ENCODE measurements at regions not wholly inside any gene's neighbourhood (a gene's known extent, or its start where the extent isn't known, plus 50 kb on each side); places are given as distances from the start of the nearest gene placed in this dataset.

DNA sequence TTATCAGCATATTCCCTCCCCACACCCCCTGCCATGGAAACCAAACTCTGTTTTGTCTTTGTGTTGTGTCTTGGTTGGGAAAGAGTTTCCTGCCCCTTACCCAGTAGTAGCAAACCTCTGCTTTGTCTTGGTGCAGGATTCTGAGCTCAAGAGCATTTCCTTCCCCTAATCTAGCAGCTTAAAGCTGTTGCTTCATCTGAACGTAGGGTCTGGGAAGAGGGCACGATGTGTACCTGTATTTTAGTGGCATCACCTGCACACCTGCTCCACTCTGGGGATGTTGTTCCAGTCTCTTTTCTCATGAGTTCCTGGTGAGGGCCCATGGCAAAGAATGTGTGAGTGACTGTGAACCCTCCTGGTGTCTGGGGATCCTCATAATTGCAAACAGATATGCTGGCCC, 164.7 kb downstream of the SCP2D1 start:
- Mint-ChIP-seq H3K4me3 (no peak overlapping the region), H3K27me3 (peaks cover 3% of the 10 kb centered on the region), H3K4me1 (no peaks in the 10 kb centered on the region), H3K9me3 (no peaks in the 10 kb centered on the region), H3K36me3 (no peaks in the 10 kb centered on the region), H3K27ac (no peak overlapping the region)
- DNase-seq (ENCODE audit: low spot score in 2 of 2) (no peak), ATAC-seq (ENCODE audit: low read depth) (no peak)

DNA sequence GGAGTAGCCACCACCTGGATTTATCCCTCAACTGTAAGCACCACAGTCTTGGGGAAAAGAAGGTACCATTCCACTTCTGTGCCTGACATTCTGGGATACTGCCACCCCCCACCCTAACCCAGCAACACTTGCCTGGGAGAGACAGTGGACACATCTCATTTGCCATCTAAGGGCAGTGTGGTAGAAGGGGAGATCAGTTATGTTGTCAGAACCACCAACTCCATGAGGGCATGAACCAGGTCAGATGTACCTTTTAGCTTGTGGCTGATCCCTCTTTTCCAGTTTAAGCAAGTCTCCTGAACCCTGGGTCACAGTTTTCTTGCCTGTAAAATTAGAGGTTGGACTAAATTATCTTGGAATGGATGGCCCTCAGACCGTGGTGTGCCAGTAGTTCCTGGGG, 165.5 kb downstream of the SCP2D1 start:
- H3K36me3 Mint-ChIP-seq, result no peaks in the 10 kb centered on the region
- H3K27me3 Mint-ChIP-seq, result peaks cover 3% of the 10 kb centered on the region
- DNase-seq (ENCODE audit: low spot score in 2 of 2) (no peak), ATAC-seq (ENCODE audit: low read depth) (no peak)
- no peaks in the 10 kb centered on the region for H3K4me1 Mint-ChIP-seq
- H3K27ac Mint-ChIP-seq, result no peak overlapping the region
- H3K4me3 Mint-ChIP-seq, result no peak overlapping the region
- no peaks in the 10 kb centered on the region for H3K9me3 Mint-ChIP-seq

DNA sequence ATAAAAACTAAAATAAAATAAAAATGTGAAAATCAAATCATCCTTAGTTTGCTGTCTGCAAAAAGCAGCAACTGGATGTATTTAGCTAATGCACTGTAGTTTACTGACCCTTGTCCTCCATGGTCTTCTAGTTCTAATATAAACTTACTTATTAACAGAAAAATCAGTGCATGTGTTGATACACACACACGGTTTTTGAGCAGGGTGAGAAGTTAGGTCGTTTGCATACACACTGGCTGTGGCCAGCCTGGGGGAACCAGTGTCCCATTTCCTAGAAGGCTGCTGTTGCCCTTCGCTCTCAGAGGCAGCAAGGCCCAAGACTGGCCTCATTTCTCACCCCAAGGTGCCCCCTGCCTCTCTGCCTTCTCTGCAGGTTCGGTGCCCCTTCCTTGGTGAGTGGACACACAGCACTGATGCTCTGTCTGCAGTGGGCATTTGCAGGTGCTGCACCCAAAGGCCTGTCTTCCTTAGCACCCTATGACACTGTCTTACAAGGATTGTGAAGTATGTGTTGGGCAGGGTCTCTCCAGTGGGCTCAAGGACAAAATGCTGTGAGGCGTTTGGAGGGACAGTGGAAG, 168.5 kb downstream of the SCP2D1 start:
- peaks cover 3% of the 10 kb centered on the region for H3K27me3 Mint-ChIP-seq

DNA sequence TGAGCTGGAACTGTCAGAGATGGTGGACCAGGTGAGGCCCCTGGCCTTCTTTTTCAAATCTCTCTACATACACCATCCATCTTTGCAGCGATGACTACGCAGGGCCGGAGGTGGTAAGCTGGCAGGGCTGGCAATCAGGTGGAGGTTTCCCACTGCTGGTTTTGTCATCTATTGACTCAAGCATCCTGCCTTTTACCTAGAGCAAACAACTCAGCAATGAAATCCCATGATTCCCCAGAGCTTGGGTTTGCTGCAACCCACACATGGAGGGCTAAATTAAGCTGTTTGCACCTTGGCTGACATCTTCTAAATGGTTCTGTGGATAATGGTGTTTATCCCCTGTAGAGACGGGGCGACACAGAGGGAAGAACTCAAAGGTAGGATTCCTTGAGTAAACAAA, 170.2 kb downstream of the SCP2D1 start:
- Mint-ChIP-seq H3K4me1 (no peaks in the 10 kb centered on the region), H3K27me3 (peaks cover 5% of the 10 kb centered on the region), H3K36me3 (no peaks in the 10 kb centered on the region), H3K9me3 (no peaks in the 10 kb centered on the region), H3K4me3 (no peak overlapping the region), H3K27ac (no peak overlapping the region)
- ATAC-seq (ENCODE audit: low read depth), result no peak
- no peak for DNase-seq (ENCODE audit: low spot score in 2 of 2)

More for the DNA sequence above, 168.5 kb downstream of the SCP2D1 start:
- Mint-ChIP-seq H3K27ac (no peak overlapping the region), H3K4me3 (no peak overlapping the region), H3K9me3 (no peaks in the 10 kb centered on the region), H3K36me3 (no peaks in the 10 kb centered on the region), H3K4me1 (no peaks in the 10 kb centered on the region)
- DNase-seq (ENCODE audit: low spot score in 2 of 2), result no peak
- no peak for ATAC-seq (ENCODE audit: low read depth)

DNA sequence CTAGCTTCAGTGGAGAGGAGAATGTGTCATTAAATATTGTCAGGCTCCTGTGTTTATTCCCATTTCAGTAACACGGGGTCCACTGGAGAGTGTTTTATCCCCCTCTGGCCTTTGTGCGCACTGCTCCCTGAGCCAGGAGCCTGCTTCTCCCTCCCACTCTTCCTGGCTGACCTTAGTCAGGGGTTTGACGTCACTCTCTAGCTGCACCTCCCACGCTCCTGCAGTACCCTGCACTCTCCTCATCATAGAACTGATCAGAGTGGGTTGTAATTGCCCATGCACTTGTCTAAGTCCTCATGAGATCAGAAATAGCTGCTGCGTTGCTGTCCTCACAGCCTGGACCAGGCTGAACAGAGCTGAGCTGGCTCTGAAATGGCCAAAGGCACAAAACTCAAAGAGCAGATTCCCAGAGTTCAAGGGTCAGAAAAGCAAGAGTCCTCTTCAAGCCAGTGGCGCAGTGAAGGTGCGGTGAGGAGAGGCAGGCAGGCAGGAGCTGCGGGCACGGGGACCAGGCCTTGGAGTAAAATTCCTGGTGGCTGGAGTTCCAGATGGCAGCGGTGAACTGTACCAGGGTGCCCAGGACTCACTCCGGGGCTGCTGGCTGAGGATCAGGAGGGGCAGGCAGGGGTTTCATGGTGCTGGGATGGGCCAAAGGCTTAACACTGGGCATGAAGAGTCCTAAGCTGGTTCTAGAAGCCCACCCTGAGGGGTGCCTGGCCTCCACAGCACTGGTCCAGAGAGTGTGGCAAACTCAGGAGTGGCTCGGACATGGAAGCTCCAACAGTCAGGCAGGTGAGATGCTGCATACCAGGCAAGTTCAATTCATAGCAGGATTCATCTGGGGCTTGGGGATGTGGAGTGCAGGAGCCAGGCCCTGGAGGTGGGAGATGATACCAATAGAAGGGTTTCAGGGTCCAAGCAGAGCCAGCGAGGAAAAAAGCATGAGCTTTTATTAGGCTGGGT, 170.9 kb downstream of the SCP2D1 start:
- Mint-ChIP-seq H3K9me3 (no peaks in the 10 kb centered on the region), H3K36me3 (no peaks in the 10 kb centered on the region), H3K4me3 (no peak overlapping the region), H3K27me3 (peaks cover 5% of the 10 kb centered on the region), H3K4me1 (no peaks in the 10 kb centered on the region), H3K27ac (no peak overlapping the region)
- no peak for DNase-seq (ENCODE audit: low spot score in 2 of 2)
- ATAC-seq (ENCODE audit: low read depth), result no peak

DNA sequence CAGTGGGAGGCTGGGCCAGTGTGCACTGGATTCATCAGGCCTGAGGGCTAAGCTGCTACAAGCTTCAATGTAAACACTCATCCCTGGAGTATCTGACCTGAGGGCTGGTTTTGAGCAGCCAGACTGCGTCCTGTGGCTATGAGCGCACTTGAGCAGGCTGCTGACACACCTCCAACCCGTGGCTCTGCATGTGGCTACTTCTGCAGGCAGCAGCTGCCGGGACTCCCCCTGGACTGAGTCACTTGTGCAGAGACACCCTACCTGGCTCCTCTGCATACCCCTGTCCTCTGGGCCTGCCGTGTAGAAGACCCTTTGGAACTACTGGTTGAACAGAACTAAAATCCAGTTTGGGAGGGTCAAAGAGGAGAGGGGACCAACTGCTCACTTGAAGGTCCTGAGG, 172.0 kb downstream of the SCP2D1 start:
- Mint-ChIP-seq H3K27ac (no peak overlapping the region), H3K4me1 (no peaks in the 10 kb centered on the region), H3K36me3 (no peaks in the 10 kb centered on the region), H3K9me3 (no peaks in the 10 kb centered on the region), H3K4me3 (no peak overlapping the region), H3K27me3 (peaks cover 5% of the 10 kb centered on the region)
- ATAC-seq (ENCODE audit: low read depth) (no peak), DNase-seq (ENCODE audit: low spot score in 2 of 2) (no peak)

DNA sequence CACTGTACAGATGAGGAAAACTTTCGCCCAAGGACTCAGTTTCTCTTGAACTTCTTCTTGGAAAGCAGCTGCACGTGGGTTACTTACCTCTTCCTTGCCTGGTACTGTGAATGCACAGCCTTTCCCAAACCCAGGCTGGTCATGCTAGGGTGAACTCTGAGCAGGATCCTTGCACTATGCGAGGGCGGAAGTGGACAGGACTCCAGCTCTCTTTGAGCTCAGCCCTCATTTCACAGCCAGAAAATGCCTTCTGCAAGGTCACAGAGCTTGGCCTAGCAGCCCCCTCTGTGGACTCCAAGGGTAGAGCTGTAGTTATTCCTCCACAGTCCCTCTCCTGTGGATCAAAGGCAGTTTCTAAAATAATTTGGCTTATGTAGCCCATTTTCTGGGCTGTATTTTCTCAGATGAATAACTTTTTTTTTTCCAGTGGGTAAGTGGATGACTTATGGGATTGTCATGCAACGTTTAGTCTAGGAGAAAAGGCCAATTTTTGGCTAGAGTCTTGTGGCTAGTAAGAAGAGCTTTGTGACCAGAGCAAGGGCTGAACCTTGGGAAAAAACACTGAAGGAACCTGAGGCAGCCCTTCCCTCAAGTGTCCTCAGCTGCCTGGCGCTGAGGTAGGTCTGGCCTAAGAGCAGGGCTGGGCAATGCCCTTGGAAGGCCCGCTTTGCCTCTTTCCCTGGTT, 172.7 kb downstream of the SCP2D1 start:
- H3K27ac Mint-ChIP-seq, result no peak overlapping the region
- no peaks in the 10 kb centered on the region for H3K9me3 Mint-ChIP-seq
- peaks cover 3% of the 10 kb centered on the region for H3K27me3 Mint-ChIP-seq
- H3K4me1 Mint-ChIP-seq, result no peaks in the 10 kb centered on the region
- H3K36me3 Mint-ChIP-seq, result no peaks in the 10 kb centered on the region
- ATAC-seq (ENCODE audit: low read depth) (no peak), DNase-seq (ENCODE audit: low spot score in 2 of 2) (no peak)
- H3K4me3 Mint-ChIP-seq, result no peak overlapping the region

DNA sequence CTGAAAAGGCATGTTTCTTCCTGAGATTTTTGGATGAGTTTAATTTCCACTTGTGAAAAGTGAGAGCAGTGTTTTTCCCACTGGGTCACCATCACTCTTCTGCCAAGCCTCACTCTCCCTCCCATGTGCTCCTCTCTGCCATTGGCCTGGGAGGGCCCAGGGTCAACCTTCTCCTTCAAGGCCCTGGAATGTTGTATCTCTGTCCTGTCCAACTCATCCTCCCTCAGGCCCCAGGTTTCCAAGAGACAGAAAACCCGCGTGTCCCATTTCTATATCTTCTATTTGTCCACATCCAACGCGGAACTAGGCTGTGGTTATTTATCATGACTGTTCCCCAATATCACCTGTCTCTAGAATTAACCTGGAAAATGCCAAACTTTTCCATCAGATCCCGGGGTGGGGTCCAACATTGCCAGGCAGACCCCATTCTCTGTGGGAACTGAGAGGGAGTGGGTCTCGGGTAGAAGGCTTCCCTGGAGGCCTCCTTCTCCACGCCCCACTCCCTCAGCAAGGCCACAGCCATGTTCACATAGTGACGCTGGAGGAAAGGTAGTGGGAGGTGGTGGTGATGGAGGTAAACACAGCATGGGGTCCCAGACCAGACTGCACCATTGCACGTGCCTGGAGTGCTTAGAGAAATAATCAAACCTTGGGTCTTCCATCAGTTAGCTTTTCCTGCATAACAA, 173.5 kb downstream of the SCP2D1 start:
- Mint-ChIP-seq H3K36me3 (no peaks in the 10 kb centered on the region), H3K4me3 (no peak overlapping the region), H3K4me1 (no peaks in the 10 kb centered on the region), H3K9me3 (no peaks in the 10 kb centered on the region), H3K27me3 (peaks cover 3% of the 10 kb centered on the region), H3K27ac (no peak overlapping the region)
- DNase-seq (ENCODE audit: low spot score in 2 of 2) (no peak), ATAC-seq (ENCODE audit: low read depth) (no peak)

DNA sequence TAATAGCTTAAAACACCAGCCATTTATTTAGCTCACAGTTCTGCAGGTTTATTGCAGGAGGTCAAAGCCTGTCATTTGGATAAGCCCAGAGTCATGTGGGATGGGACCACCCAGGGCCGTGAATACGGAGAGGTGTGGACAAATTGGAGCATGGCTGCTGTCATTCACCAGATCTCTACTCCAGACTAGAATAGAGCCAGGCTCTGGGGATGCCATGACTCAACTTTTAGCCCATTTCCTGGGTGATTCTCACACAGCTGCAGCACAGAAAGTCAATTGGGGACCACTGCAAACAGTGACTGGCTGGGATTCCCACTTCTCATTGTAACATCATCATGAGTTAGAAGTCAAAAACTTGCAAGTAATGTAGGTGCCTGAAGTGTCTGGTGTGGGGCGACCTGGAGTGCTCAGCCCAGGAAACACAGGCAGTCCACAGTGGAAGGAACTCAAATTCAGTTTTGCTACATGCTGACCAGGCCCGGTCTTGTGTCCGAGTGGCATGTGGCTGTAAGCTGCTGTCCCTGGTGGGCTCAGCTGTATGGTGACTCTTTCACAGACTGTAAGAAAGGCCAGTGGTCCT, 174.3 kb downstream of the SCP2D1 start:
- Mint-ChIP-seq H3K27ac (no peak overlapping the region), H3K4me3 (no peak overlapping the region), H3K9me3 (peaks cover 2% of the 10 kb centered on the region), H3K36me3 (peaks cover 2% of the 10 kb centered on the region), H3K27me3 (peaks cover 3% of the 10 kb centered on the region), H3K4me1 (no peaks in the 10 kb centered on the region)
- DNase-seq (ENCODE audit: low spot score in 2 of 2) (no peak), ATAC-seq (ENCODE audit: low read depth) (no peak)

DNA sequence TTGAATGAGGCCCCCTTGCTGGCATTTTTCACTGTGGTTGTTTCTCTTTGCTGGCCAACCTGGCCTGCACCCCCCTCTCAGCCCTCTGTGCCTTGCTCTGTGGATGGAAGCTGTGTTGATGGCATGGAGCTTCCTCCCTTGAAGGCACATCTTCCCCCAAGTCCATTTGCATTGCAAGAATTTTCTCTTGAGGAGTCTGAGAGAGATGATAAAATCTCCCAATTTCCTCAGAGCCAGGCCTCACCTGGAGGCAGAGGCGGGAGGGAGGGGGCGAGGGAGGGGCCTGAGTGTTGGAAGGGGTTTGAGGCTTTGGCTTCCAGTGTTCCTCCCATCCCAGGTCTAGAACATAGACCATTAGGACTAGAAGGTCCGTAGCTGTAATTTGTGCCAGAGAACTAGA, 175.1 kb downstream of the SCP2D1 start:
- H3K9me3 Mint-ChIP-seq, result peaks cover 2% of the 10 kb centered on the region
- no peak overlapping the region for H3K4me3 Mint-ChIP-seq
- peaks cover 3% of the 10 kb centered on the region for H3K27me3 Mint-ChIP-seq
- H3K36me3 Mint-ChIP-seq, result peaks cover 2% of the 10 kb centered on the region
- ATAC-seq (ENCODE audit: low read depth) (no peak), DNase-seq (ENCODE audit: low spot score in 2 of 2) (no peak)
- H3K4me1 Mint-ChIP-seq, result no peaks in the 10 kb centered on the region
- H3K27ac Mint-ChIP-seq, result no peak overlapping the region

DNA sequence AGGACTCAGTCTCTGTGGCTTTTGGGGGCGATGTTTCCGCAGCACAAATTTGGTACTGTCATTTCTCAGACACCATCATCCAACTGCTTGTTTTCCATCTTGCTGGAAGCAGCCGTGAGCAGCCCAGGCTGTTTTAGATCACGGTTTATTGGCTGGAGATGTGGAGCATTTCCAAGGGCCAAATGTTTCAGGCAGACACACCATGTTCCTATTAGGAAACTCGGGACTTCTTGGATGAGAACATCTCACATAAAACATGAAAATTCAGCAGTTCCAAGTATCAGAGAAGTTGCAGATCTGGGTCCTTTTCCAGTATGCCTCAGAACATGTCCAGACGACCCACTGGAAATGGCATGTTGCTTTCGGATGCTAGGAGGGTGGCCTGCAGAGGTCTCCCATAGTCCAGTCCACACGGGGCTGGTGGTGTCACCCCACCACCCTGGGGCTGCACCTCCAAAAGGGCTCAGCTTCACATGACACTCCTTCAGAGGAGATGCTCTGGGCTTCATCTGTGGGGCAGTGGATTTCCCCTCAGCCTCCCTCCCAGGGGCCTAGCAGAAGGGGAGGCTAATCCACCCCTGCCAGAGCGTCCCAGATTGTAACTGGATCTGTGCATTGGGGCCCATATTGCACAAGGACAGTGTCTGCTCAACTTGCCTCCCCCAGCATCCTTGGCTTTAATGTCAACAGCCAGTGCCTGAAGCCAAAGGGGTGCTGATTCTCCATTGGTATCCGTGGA, 176.3 kb downstream of the SCP2D1 start:
- no peak for DNase-seq (ENCODE audit: low spot score in 2 of 2)
- Mint-ChIP-seq H3K4me3 (no peak overlapping the region), H3K36me3 (peaks cover 2% of the 10 kb centered on the region), H3K4me1 (no peaks in the 10 kb centered on the region), H3K27ac (no peak overlapping the region), H3K27me3 (peaks cover 6% of the 10 kb centered on the region), H3K9me3 (peaks cover 2% of the 10 kb centered on the region)
- ATAC-seq (ENCODE audit: low read depth), result no peak

DNA sequence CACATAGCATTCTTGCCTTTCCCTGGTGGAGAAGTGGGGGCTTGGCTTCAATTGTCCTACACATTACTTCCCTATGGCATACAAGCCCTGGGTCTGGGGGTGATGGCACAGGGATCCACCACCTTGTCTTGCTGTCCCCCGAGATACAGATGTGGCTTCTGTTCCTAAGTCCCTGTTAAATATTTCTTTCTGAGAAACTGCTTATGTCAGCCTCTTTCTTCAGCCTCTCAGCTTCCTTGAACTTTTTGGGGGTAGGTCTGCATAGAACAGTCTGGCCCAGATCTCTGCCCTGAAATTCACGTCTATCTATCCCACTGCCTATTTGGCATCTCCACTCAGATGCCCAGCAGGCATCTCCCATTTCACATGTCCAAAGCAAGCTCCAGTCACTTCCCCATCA, 177.4 kb downstream of the SCP2D1 start:
- Mint-ChIP-seq H3K9me3 (peaks cover 4% of the 10 kb centered on the region), H3K27me3 (peaks cover 8% of the 10 kb centered on the region), H3K4me1 (no peaks in the 10 kb centered on the region), H3K36me3 (peaks cover 2% of the 10 kb centered on the region), H3K4me3 (no peak overlapping the region), H3K27ac (no peak overlapping the region)
- no peak for ATAC-seq (ENCODE audit: low read depth)
- DNase-seq (ENCODE audit: low spot score in 2 of 2), result no peak

DNA sequence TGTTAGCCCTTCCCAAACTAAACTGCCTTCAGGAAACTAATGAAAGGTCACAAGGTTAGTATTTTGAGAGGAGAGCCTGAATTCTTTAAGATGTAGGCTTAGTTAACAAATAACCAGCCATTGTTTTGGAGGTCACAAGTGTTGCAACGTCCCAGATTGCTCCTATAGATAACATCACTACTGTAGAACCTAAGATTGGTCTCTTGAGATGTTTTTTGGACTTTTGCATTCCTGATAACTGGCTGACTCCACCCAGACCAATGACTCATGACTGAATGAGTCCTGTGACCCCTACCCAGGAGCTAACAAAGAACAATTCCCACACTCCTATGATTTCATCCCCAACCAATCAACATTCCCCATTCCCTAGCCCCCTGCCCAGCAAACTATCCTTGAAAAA, 178.8 kb downstream of the SCP2D1 start:
- no peak overlapping the region for H3K27ac Mint-ChIP-seq

More for the DNA sequence above, 178.8 kb downstream of the SCP2D1 start:
- H3K9me3 Mint-ChIP-seq, result peaks cover 4% of the 10 kb centered on the region
- H3K4me1 Mint-ChIP-seq, result no peaks in the 10 kb centered on the region
- peaks cover 11% of the 10 kb centered on the region for H3K27me3 Mint-ChIP-seq
- DNase-seq (ENCODE audit: low spot score in 2 of 2) (no peak), ATAC-seq (ENCODE audit: low read depth) (no peak)
- H3K4me3 Mint-ChIP-seq, result no peak overlapping the region
- peaks cover 2% of the 10 kb centered on the region for H3K36me3 Mint-ChIP-seq

All from memory B cell (primary cell).